WTC11 (cell line): ENCODE measurements at regions not wholly inside any gene's neighbourhood (a gene's known extent, or its start where the extent isn't known, plus 50 kb on each side); places are given as distances from the start of the nearest gene placed in this dataset.

Source experiments
- ATAC-seq: fragments of 200-7000 bp; cut with Tn5 transposase; 2 replicates; pipeline ENCODE4 v1.10.0; 2021; ENCODE audit warnings: mild to moderate bottlenecking, moderate library complexity
- CTCF ChIA-PET: fragments of 300-600 bp; sonication (Branson Sonifier 250); formaldehyde crosslinking; loops from one replicate; lab custom pipeline; 2021; ENCODE audit warnings: antibody characterized with exemption; lab: Charles Lee
- POLR2A ChIA-PET: fragments of 350-600 bp; sonication (Branson Sonifier 250); formaldehyde crosslinking; loops from one replicate; lab custom pipeline; 2021; ENCODE audit warnings: antibody characterized with exemption; lab: Charles Lee
- DNase-seq: peaks from one replicate; pipeline ENCODE4 v3.0.0; 2021; ENCODE audit warnings: low spot score
- H3K27ac Mint-ChIP-seq: 2 replicates; pipeline ENCODE4 v1.8.0; 2021; ENCODE audit warnings: mixed read lengths
- H3K27me3 Mint-ChIP-seq: 2 replicates; pipeline ENCODE4 v1.8.0; 2021; ENCODE audit warnings: low read depth, mild to moderate bottlenecking, moderate library complexity, mixed read lengths
- H3K36me3 Mint-ChIP-seq: 2 replicates; pipeline ENCODE4 v1.8.0; 2021; ENCODE audit warnings: mixed read lengths
- H3K4me1 Mint-ChIP-seq: 2 replicates; pipeline ENCODE4 v1.8.0; 2022; ENCODE audit warnings: mixed read lengths
- H3K4me3 Mint-ChIP-seq: 2 replicates; pipeline ENCODE4 v1.8.0; 2021; ENCODE audit warnings: mild to moderate bottlenecking, moderate library complexity, mixed read lengths
- H3K9me3 Mint-ChIP-seq: 2 replicates; pipeline ENCODE4 v1.8.0; 2021; ENCODE audit warnings: mixed read lengths
- ATF1 ChIP-seq: sonication (generic); formaldehyde crosslinking; IDR thresholded peaks from 2 replicates; pipeline ENCODE4 v1.8.1; 2023; ENCODE audit warnings: mild to moderate bottlenecking, moderate library complexity, missing genetic modification reagents
- CREB1 ChIP-seq: sonication (generic); formaldehyde crosslinking; IDR thresholded peaks from 2 replicates; pipeline ENCODE4 v1.8.0; 2023; ENCODE audit warnings: mild to moderate bottlenecking, missing genetic modification reagents
- FOXP1 ChIP-seq: sonication (generic); formaldehyde crosslinking; IDR thresholded peaks from 2 replicates; pipeline ENCODE4 v1.8.0; 2022; ENCODE audit warnings: missing genetic modification reagents, mild to moderate bottlenecking, moderate library complexity, borderline replicate concordance
- GTF2I ChIP-seq: fragments of 250-450 bp; sonication (Bioruptor Pico); conservative IDR thresholded peaks from 2 replicates; pipeline ENCODE4 v1.4.0; 2021; ENCODE audit warnings: mild to moderate bottlenecking
- JAZF1 ChIP-seq: fragments of 250-450 bp; sonication (Bioruptor Pico); IDR thresholded peaks from 2 replicates; pipeline ENCODE4 v1.9.0; 2021; ENCODE audit warnings: moderate library complexity, mild to moderate bottlenecking, inconsistent platforms
- JUN ChIP-seq: sonication (generic); formaldehyde crosslinking; IDR thresholded peaks from 2 replicates; pipeline ENCODE4 v1.8.0; 2023; ENCODE audit warnings: mild to moderate bottlenecking, missing genetic modification reagents
- MXD4 ChIP-seq: fragments of 250-450 bp; sonication (Bioruptor Pico); IDR thresholded peaks from 2 replicates; pipeline ENCODE4 v1.8.0; 2021; ENCODE audit warnings: mild to moderate bottlenecking, moderate library complexity, borderline replicate concordance
- NFYB ChIP-seq: sonication (generic); formaldehyde crosslinking; conservative IDR thresholded peaks from 2 replicates; pipeline ENCODE4 v1.8.0; 2022; ENCODE audit warnings: low read depth, missing genetic modification reagents
- OVOL2 ChIP-seq: fragments of 250-450 bp; sonication (Bioruptor Pico); IDR thresholded peaks from 2 replicates; pipeline ENCODE4 v1.9.0; 2021; ENCODE audit warnings: mild to moderate bottlenecking, borderline replicate concordance
- RORB ChIP-seq: fragments of 250-450 bp; sonication (Bioruptor Pico); IDR thresholded peaks from 2 replicates; pipeline ENCODE4 v1.9.0; 2021; ENCODE audit warnings: mild to moderate bottlenecking
- ZNF121 ChIP-seq: sonication (generic); formaldehyde crosslinking; IDR thresholded peaks from 2 replicates; pipeline ENCODE4 v1.8.0; 2023; ENCODE audit warnings: missing genetic modification reagents
- ZNF232 ChIP-seq: sonication (generic); formaldehyde crosslinking; IDR thresholded peaks from 2 replicates; pipeline ENCODE4 v1.8.0; 2022; ENCODE audit warnings: mild to moderate bottlenecking, missing genetic modification reagents
- ZNF416 ChIP-seq: fragments of 250-450 bp; sonication (Bioruptor Pico); IDR thresholded peaks from 2 replicates; pipeline ENCODE4 v1.9.0; 2021; ENCODE audit warnings: mild to moderate bottlenecking, inconsistent platforms
- ZNF423 ChIP-seq: fragments of 250-450 bp; sonication (Bioruptor Pico); IDR thresholded peaks from 2 replicates; pipeline ENCODE4 v2.1.2; 2022; ENCODE audit warnings: mild to moderate bottlenecking, moderate library complexity
- ZNF671 ChIP-seq: fragments of 250-450 bp; sonication (Bioruptor Pico); IDR thresholded peaks from 2 replicates; pipeline ENCODE4 v1.8.0; 2021; ENCODE audit warnings: mild to moderate bottlenecking
- TF ChIP-seq, protein P1 (sequence below): sonication (generic); formaldehyde crosslinking; IDR thresholded peaks from 2 replicates; pipeline ENCODE4 v1.8.1; 2023; ENCODE audit warnings: mild to moderate bottlenecking, missing genetic modification reagents, moderate library complexity
- TF ChIP-seq, protein P2 (sequence below): fragments of 250-450 bp; sonication (Bioruptor Pico); IDR thresholded peaks from 2 replicates; pipeline ENCODE4 v2.1.2; 2022; ENCODE audit warnings: mild to moderate bottlenecking, moderate library complexity
- TF ChIP-seq, protein P3 (sequence below): sonication (generic); formaldehyde crosslinking; IDR thresholded peaks from 2 replicates; pipeline ENCODE4 v1.8.0; 2022; ENCODE audit warnings: missing genetic modification reagents
- TF ChIP-seq, protein P4 (sequence below): fragments of 250-450 bp; sonication (Bioruptor Pico); IDR thresholded peaks from 2 replicates; pipeline ENCODE4 v1.9.0; 2021; ENCODE audit warnings: moderate library complexity, mild to moderate bottlenecking, inconsistent platforms, borderline replicate concordance
- TF ChIP-seq, protein P5 (sequence below): sonication (generic); formaldehyde crosslinking; IDR thresholded peaks from 2 replicates; pipeline ENCODE4 v1.8.0; 2022; ENCODE audit warnings: mild to moderate bottlenecking, missing genetic modification reagents
- TF ChIP-seq, protein P6 (sequence below): sonication (generic); formaldehyde crosslinking; IDR thresholded peaks from 2 replicates; pipeline ENCODE4 v1.8.0; 2023; ENCODE audit warnings: missing genetic modification reagents, mild to moderate bottlenecking, borderline replicate concordance

DNA sequence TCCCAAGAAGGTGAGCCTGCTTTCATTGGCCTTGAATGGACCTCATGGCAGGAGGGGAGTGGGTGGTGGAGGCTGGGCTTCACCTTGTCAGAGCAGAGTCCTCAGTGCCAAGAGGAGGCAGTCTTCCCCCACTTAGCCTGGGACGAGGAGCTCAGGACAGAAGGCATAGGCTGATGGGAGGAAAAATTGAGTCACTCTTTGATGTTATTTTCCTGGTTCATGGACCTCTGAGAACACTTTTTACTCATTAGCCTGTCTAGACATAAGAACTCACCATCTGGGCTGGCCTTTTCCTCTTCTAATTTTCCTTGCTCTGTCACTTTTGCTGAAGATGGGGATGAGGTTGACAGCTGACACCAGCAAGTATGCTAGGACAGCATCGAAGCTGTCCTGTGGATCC lies 225.7 kb upstream of the TNP1 start:
- Mint-ChIP-seq H3K27ac (no peak overlapping the region), H3K4me3 (no peak overlapping the region), H3K9me3 (no peaks in the 10 kb centered on the region), H3K27me3 (no peaks in the 10 kb centered on the region), H3K4me1 (no peaks in the 10 kb centered on the region), H3K36me3 (no peaks in the 10 kb centered on the region)
- POLR2A ChIA-PET = no interaction called here
- ATAC-seq (no peak), DNase-seq (no peak)
- CTCF ChIA-PET = no interaction called here
- no peak for TF ChIP-seq ZNF232 (CRISPR knock-in tag)
- TF ChIP-seq, protein P1, sequence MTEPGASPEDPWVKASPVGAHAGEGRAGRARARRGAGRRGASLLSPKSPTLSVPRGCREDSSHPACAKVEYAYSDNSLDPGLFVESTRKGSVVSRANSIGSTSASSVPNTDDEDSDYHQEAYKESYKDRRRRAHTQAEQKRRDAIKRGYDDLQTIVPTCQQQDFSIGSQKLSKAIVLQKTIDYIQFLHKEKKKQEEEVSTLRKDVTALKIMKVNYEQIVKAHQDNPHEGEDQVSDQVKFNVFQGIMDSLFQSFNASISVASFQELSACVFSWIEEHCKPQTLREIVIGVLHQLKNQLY (CRISPR knock-in tag) = no peak
- no peak for TF ChIP-seq JUN
- no peak for TF ChIP-seq NFYB (CRISPR knock-in tag)
- TF ChIP-seq ZNF121 (CRISPR knock-in tag) = no peak
- no peak for TF ChIP-seq RORB (CRISPR knock-in tag)
- TF ChIP-seq, protein P2, sequence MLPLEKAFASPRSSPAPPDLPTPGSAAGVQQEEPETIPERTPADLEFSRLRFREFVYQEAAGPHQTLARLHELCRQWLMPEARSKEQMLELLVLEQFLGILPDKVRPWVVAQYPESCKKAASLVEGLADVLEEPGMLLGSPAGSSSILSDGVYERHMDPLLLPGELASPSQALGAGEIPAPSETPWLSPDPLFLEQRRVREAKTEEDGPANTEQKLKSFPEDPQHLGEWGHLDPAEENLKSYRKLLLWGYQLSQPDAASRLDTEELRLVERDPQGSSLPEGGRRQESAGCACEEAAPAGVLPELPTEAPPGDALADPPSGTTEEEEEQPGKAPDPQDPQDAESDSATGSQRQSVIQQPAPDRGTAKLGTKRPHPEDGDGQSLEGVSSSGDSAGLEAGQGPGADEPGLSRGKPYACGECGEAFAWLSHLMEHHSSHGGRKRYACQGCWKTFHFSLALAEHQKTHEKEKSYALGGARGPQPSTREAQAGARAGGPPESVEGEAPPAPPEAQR (CRISPR knock-in tag) = no peak
- TF ChIP-seq CREB1 = no peak
- TF ChIP-seq JAZF1 (CRISPR knock-in tag) = no peak
- TF ChIP-seq ZNF423 (CRISPR knock-in tag) = no peak
- no peak for TF ChIP-seq ZNF416
- TF ChIP-seq, protein P3, sequence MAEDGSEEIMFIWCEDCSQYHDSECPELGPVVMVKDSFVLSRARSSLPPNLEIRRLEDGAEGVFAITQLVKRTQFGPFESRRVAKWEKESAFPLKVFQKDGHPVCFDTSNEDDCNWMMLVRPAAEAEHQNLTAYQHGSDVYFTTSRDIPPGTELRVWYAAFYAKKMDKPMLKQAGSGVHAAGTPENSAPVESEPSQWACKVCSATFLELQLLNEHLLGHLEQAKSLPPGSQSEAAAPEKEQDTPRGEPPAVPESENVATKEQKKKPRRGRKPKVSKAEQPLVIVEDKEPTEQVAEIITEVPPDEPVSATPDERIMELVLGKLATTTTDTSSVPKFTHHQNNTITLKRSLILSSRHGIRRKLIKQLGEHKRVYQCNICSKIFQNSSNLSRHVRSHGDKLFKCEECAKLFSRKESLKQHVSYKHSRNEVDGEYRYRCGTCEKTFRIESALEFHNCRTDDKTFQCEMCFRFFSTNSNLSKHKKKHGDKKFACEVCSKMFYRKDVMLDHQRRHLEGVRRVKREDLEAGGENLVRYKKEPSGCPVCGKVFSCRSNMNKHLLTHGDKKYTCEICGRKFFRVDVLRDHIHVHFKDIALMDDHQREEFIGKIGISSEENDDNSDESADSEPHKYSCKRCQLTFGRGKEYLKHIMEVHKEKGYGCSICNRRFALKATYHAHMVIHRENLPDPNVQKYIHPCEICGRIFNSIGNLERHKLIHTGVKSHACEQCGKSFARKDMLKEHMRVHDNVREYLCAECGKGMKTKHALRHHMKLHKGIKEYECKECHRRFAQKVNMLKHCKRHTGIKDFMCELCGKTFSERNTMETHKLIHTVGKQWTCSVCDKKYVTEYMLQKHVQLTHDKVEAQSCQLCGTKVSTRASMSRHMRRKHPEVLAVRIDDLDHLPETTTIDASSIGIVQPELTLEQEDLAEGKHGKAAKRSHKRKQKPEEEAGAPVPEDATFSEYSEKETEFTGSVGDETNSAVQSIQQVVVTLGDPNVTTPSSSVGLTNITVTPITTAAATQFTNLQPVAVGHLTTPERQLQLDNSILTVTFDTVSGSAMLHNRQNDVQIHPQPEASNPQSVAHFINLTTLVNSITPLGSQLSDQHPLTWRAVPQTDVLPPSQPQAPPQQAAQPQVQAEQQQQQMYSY = no peak
- TF ChIP-seq, protein P4, sequence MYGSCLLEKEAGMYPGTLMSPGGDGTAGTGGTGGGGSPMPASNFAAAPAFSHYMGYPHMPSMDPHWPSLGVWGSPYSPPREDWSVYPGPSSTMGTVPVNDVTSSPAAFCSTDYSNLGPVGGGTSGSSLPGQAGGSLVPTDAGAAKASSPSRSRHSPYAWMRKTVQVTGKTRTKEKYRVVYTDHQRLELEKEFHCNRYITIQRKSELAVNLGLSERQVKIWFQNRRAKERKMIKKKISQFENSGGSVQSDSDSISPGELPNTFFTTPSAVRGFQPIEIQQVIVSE (CRISPR knock-in tag) = no peak
- TF ChIP-seq FOXP1 (CRISPR knock-in tag) = no peak
- no peak for TF ChIP-seq OVOL2 (CRISPR knock-in tag)
- no peak for TF ChIP-seq ZNF671 (CRISPR knock-in tag)
- TF ChIP-seq, protein P5, sequence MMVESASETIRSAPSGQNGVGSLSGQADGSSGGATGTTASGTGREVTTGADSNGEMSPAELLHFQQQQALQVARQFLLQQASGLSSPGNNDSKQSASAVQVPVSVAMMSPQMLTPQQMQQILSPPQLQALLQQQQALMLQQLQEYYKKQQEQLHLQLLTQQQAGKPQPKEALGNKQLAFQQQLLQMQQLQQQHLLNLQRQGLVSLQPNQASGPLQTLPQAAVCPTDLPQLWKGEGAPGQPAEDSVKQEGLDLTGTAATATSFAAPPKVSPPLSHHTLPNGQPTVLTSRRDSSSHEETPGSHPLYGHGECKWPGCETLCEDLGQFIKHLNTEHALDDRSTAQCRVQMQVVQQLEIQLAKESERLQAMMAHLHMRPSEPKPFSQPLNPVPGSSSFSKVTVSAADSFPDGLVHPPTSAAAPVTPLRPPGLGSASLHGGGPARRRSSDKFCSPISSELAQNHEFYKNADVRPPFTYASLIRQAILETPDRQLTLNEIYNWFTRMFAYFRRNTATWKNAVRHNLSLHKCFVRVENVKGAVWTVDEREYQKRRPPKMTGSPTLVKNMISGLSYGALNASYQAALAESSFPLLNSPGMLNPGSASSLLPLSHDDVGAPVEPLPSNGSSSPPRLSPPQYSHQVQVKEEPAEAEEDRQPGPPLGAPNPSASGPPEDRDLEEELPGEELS (CRISPR knock-in tag) = no peak
- TF ChIP-seq ATF1 (CRISPR knock-in tag) = no peak
- TF ChIP-seq MXD4 (CRISPR knock-in tag) = no peak
- no peak for TF ChIP-seq GTF2I (CRISPR knock-in tag)

DNA sequence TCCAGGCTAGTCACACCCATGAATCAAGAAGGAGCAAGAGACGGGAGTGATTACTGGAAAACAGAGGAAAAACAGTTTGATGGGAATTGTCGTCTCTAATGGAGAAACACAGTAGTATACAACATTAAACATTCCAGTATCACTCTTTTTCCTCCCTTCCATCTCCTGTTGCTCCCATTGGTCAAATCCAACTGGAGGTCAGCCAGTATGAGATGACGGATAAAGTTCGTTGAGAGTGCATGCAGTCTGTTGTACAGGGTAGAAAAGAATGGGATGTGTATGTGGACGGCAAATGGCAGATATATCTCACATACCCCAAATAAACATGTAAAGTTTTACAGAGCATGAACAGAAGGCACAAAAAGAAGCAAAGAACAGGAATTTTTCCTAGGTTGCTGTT lies 221.9 kb upstream of the TNP1 start:
- ATAC-seq = no peak
- H3K4me1 Mint-ChIP-seq = no peaks in the 10 kb centered on the region
- H3K4me3 Mint-ChIP-seq = no peak overlapping the region
- DNase-seq = no peak
- no peaks in the 10 kb centered on the region for H3K36me3 Mint-ChIP-seq
- ChIA-PET POLR2A (no interaction called here), CTCF (no interaction called here)
- no peaks in the 10 kb centered on the region for H3K9me3 Mint-ChIP-seq
- H3K27ac Mint-ChIP-seq = no peak overlapping the region
- H3K27me3 Mint-ChIP-seq = no peaks in the 10 kb centered on the region
- TF ChIP-seq, protein P6, sequence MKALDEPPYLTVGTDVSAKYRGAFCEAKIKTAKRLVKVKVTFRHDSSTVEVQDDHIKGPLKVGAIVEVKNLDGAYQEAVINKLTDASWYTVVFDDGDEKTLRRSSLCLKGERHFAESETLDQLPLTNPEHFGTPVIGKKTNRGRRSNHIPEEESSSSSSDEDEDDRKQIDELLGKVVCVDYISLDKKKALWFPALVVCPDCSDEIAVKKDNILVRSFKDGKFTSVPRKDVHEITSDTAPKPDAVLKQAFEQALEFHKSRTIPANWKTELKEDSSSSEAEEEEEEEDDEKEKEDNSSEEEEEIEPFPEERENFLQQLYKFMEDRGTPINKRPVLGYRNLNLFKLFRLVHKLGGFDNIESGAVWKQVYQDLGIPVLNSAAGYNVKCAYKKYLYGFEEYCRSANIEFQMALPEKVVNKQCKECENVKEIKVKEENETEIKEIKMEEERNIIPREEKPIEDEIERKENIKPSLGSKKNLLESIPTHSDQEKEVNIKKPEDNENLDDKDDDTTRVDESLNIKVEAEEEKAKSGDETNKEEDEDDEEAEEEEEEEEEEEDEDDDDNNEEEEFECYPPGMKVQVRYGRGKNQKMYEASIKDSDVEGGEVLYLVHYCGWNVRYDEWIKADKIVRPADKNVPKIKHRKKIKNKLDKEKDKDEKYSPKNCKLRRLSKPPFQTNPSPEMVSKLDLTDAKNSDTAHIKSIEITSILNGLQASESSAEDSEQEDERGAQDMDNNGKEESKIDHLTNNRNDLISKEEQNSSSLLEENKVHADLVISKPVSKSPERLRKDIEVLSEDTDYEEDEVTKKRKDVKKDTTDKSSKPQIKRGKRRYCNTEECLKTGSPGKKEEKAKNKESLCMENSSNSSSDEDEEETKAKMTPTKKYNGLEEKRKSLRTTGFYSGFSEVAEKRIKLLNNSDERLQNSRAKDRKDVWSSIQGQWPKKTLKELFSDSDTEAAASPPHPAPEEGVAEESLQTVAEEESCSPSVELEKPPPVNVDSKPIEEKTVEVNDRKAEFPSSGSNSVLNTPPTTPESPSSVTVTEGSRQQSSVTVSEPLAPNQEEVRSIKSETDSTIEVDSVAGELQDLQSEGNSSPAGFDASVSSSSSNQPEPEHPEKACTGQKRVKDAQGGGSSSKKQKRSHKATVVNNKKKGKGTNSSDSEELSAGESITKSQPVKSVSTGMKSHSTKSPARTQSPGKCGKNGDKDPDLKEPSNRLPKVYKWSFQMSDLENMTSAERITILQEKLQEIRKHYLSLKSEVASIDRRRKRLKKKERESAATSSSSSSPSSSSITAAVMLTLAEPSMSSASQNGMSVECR (CRISPR knock-in tag) = no peak
- TF ChIP-seq, protein P2 (CRISPR knock-in tag) = no peak
